Renal cortical epithelial cell (primary cell): ENCODE measurements at regions not wholly inside any gene's neighbourhood (a gene's known extent, or its start where the extent isn't known, plus 50 kb on each side); places are given as distances from the start of the nearest gene placed in this dataset.
A peak's percentile ranks its signal among the peaks of the same experiment; 100 is the strongest.

Experiments
- DNase-seq: peaks from one replicate; pipeline ENCODE4 v3.0.0-alpha.2; 2011; ENCODE audit warnings: low read depth

DNA sequence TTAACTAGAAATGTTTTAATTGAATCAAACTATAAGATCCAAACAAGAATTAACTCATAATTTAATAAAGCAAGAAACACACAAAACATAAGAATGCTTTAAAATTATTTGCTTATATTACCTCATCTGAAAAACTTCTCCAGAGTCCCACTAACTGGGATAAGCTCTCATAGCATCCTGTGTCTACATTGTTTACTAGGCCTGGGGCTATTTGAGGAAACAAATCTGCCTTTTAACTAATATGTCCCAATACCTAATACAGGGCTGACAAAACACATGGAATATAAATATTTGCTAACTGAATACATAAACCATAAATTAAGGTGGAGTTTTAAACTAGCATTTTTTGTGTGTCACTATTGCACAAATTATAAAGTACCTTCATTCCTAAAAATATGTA lies 1399.8 kb upstream of the SLC10A2 start:
- DNase-seq: no peak

DNA sequence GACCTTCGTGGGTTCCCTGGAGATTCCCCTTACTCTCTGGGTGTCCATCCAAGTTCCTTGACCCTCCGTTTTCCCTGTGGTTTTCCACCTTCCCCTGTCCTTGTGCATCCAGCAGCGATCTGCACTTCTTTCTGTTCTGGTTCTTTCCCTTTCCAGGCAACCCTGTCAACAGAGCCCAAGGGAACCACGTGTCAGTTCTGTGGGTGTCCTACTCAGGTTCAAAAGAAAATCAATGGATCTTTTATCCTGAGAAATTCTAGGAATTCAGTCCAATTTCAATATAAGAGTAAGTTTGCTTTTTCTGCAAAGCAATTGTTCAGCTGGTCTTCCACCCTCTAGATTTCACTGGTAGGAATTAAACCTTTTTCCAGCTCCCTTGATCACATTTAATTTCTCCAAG lies 1394.8 kb upstream of the SLC10A2 start:
- no peak for DNase-seq

- peak; percentile 22 for DNase-seq
Measured at GRCh38 chr13:104460554-104460953, 1394.3 kb upstream of the SLC10A2 start.

DNA sequence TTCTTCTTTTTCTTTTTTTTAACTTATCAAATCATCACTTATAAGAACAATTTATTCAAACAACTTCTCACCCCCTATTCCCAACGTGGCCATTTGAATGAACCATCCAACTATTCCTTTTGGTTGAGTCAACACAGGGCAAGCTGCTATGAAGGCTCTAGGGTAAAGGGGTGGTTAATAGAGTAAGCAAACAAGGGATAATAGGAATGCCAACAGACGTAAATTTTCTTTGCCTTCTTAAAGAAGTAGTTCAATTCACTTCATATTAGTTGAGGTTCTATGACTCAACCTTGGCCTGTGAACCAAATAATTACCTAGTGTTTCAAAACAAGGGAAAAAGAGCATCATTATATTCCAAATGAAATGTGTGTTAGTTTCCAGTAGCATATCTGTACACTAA lies 1383.8 kb upstream of the SLC10A2 start:
- peak; percentile 84 for DNase-seq

DNA sequence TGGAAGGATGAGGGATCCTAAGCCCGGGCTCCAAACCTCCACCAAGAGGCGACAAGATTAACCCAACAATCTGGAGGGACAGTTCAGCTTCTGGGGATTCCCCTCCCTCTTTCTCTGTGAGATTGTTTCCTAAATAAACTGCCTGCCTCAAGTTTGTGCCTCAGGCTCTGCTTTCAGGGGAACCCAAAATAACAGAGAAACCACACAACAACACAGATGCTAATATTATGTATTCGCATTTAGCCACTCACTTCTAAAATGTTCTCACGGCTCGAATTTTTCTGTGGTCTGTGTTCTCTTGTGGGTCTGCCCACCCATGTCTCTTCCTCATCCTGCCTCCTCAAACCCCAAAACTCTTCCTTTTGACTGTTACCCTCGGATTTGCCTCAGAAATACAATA lies 1381.1 kb upstream of the SLC10A2 start:
- DNase-seq: no peak

GRCh38 chr13:104442536-104442935 lies 1376.3 kb upstream of the SLC10A2 start:
- DNase-seq: peak; percentile 92

- no peak for DNase-seq
Measured at GRCh38 chr13:104436555-104436954, 1370.3 kb upstream of the SLC10A2 start.

GRCh38 chr13:104431895-104432294 lies 1365.7 kb upstream of the SLC10A2 start:
- DNase-seq: no peak

DNA sequence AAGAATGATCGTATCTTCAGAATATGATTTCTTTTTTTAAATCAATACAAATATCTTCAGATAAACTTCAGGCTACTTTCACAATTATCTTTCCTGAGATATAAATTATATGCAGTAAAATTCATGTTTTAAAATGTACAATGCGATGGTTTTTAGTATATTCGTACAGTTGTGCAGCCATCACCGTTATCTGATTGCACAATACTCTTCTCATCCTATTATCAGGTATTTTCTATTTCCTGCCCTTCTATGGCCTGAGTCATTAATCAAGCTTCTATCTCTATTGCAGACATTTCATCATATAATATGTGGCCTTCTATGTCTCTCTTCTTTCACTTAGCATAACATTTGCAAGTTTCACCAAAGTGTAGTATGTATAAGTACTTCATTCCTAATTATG lies 1360.2 kb upstream of the SLC10A2 start:
- DNase-seq: no peak

GRCh38 chr13:104422668-104423067 lies 1356.5 kb upstream of the SLC10A2 start:
- peak; percentile 48 for DNase-seq

GRCh38 chr13:104416973-104417372 lies 1350.8 kb upstream of the SLC10A2 start:
- DNase-seq: no peak

DNA sequence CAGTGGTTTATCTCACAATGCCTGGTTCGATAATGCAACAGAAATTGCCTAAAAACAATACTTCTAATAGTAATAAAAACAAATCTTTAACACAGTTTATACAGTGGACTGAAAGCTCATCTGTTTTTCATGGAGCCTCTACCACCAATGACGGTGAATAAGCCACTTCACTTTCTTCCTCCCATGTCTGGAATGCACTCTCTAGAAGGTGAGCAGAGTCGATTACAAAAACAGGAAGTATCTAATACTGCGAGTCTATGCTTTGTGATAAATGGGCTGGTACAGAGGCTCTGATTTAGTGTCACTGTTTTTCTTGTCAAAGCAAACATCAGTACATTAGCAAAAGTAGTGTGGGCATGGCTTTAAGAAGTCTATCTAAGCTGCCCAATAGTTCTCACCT lies 1348.6 kb upstream of the SLC10A2 start:
- DNase-seq: peak; percentile 31

DNA sequence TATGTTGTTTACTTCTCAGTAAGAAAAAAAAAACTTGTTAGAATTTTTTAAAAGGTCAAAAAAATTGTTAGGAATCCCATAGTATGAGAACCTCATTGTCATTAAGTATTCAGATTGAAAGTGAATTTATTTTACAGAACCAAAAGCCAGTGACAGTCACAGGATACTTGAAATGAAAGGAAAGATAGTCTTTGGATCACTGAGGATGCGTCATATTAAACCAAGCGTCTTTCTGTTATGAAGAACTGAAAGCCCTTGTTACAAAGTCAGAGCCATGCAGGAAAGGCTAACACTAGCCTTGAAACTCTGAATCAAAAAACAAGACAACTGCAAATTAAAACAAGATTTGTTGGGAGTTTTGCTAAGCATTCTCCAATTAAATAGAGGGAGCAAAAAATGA lies 1348.0 kb upstream of the SLC10A2 start:
- DNase-seq: no peak

- DNase-seq: no peak
Measured at GRCh38 chr13:104411141-104411765, 1345.0 kb upstream of the SLC10A2 start.

GRCh38 chr13:104408733-104409132 lies 1342.5 kb upstream of the SLC10A2 start:
- DNase-seq: peak; percentile 22

GRCh38 chr13:104404325-104404724 lies 1338.1 kb upstream of the SLC10A2 start:
- no peak for DNase-seq

DNA sequence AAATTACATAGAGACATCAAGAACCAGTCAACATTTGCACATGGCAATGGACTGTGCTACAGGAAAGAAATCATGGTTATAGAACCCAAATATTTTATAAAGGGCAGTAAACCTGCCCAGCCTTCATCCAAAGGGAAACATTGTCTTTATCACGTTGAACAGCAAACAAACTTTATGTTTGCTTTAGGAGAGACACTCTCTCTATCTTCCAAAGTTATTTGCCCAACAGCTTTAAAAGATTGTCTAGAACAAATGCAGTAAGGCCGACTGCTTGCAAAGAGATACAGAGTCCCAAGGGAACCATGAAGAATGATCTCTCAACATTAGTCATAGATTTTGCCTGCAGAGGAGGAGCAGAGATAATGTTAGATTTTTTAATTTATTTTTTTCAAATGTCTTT lies 1323.5 kb upstream of the SLC10A2 start:
- DNase-seq: no peak

DNA sequence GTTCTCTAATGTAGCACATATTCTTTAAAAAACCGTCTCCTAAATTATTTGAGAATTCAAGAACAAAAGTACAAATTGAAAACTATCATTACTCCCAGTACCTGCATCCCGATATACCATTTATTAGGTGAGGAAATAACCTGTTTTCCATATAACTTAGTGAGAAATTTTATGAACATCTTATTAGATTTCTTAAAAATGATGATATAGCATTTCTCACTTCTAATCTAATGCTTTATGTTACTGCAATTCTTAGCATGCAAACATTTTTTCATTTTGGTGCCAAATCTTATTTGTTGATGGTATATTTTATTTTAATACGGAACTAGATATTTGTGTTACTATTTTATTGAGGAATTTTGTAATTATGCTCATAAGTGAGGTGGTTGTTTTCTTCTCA lies 1321.3 kb upstream of the SLC10A2 start:
- no peak for DNase-seq

DNA sequence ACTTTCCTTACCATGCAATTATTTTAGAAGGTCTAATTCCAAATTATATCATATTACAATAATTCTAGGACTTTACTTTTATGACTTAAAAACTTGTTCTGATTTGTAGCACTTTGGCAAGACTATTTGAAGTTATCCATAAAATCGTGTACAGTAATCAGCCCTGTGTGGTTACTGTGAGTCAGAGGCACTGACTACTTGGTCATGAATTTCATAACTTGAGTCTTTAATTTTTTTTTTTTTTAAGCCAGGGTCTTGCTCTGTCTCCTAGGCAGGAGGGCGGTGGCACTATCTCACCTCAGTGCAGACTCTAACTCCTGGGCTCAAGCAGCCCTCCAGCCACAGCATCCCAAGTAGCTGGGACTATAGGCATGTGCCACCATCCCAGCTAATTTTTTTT lies 1319.2 kb upstream of the SLC10A2 start:
- DNase-seq: peak; percentile 63

DNA sequence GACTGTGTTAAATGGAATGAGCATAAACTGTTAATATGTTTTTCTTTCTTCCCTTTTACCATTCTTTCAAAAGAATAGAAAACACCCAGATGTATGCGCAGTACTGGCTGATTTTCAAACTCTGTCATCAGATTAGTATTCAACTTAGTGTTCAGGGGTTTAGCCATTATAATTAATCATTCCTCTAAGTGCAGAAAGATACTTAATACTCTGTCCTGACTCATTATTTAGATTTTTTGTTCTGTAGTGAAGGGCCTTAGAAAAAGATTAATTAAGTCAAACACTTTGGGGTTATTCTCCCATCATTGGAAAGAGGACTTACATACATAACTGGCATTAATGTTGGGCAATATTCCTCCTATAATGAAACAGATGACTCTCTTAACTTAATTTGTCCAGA lies 1316.7 kb upstream of the SLC10A2 start:
- peak; percentile 90 for DNase-seq

DNA sequence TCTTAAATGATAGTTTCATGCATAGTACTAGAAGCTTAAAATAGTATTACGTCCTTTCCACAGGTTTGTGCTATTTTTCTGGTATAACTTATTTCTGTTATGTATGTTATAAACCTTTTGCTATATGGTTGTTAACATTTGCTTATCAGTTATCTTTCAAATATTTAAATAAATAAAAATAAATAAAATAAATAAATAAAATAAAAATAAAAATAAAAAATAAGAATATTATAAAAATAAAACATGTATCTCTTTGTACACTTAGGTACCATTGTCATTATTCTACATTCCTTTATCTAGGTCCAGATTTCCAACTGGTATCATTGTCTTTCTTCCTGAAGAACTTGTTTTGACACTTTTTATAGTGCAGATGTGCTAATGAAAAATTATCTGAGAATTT lies 1310.4 kb upstream of the SLC10A2 start:
- DNase-seq: no peak

DNA sequence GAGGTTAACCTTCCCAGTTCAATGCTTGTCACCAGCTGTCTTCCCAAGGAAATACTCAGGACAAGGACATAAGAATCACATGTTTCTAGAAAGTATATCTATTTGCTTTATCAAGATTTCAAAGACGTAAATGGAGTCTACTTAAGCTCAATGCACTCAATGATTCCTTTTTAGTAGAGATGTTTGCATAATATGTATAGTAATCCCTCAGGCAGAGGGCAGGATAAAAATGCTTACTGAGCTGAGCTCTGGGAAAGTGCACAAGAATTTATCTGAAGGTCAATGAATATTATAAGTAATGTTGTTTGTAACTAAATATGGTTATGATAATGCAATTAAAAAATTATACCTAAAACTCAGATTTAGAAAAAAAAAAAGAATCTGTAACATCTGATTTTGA lies 1309.4 kb upstream of the SLC10A2 start:
- DNase-seq: no peak

GRCh38 chr13:104372095-104372655 lies 1306.0 kb upstream of the SLC10A2 start:
- no peak for DNase-seq

DNA sequence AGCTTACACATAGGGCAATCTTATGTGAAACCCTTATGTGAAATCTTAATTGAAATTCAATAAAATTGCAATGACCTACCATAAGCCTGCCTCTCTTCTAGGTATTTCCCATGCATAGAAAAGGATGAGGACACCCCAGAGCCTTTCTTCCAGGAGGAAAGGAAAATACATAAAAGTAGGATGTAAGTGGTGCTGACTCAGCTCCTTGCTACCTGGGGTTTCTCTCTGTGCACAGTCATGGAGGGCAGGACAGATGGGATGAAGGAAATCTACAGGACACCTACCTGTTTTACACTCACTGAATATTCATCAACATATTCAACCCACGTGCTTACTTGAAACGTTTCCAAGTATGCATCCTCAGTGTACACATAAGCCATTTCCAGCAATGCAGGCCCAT lies 1299.2 kb upstream of the SLC10A2 start:
- no peak for DNase-seq
